ENCODE measurements at regions not wholly inside any gene's neighbourhood (a gene's known extent, or its start where the extent isn't known, plus 50 kb on each side); places are given as distances from the start of the nearest gene placed in this dataset.

DNA sequence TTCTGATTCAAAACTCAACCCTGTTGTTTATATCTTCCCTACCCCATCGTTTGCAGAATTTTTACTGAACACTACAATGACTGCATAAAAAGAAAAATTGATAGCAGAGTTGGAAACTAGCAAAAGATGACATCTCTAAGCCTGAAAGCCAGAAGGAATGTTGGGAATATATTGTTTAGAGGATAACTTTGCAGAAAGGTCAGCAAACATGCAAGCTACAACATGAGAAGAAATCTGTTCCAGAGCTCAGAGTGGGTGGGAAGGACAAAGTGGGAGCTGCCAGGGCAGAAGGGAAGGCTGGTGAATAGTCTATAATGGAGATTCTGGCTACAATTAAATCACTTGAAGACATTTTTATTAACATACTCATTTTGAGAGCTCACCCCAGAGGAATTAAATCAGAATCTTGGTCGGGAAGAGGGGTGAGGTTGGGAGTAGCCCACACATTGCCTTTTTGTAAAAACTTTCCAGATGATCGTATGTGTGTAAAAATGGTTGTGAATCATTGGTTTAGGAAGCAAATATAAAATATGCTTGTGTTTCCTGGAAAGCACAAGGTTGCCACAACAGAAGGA is 574.8 kb downstream of the FLRT2 start:
- H3K4me1 ChIP-seq (ENCODE audit: control insufficient read depth, insufficient read depth, low read length, poor library complexity, severe bottlenecking): no peaks in the 10 kb centered on the region
- H3K4me3 ChIP-seq (ENCODE audit: extremely low read depth, insufficient read depth, low read length, poor library complexity, severe bottlenecking): no peak overlapping the region
- WGBS, 2 experiments (ENCODE audit: insufficient coverage in 2 of 2): 72 to 100% methylated on average over 1 to 2 of the region's 3 CpGs
- H3K36me3 ChIP-seq (ENCODE audit: control insufficient read depth, insufficient read depth, low read length): no peaks in the 10 kb centered on the region
- no peak overlapping the region for H3K27ac ChIP-seq (ENCODE audit: low read depth, low read length, severe bottlenecking)
- H3K9me3 ChIP-seq (ENCODE audit: control insufficient read depth, low read length): no peaks in the 10 kb centered on the region

DNA sequence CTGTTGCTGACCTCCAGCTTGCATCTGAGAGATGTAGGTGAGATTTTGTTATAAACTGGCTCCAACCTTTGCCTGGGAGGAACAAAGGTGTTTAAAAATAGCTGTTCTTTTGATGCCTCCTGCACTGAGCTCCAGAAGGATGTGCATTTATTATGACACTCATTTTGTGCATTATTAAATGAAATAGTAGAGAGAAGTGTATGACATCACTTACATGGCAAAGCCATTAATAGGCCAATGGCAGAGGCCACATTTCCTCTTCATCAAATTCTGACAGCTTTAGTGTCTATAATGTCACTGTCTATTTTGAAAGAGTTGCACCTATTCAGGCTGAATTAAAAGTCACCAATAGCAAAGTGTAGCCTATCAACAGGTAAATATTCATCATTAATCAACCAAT is 564.6 kb downstream of the FLRT2 start:
- Histone ChIP-seq H3K27ac (ENCODE audit: low read depth, low read length, severe bottlenecking) (no peak overlapping the region), H3K9me3 (ENCODE audit: control insufficient read depth, low read length) (no peaks in the 10 kb centered on the region), H3K4me1 (ENCODE audit: control insufficient read depth, insufficient read depth, low read length, poor library complexity, severe bottlenecking) (no peaks in the 10 kb centered on the region), H3K36me3 (ENCODE audit: control insufficient read depth, insufficient read depth, low read length) (no peaks in the 10 kb centered on the region), H3K4me3 (ENCODE audit: extremely low read depth, insufficient read depth, low read length, poor library complexity, severe bottlenecking) (no peak overlapping the region)

DNA sequence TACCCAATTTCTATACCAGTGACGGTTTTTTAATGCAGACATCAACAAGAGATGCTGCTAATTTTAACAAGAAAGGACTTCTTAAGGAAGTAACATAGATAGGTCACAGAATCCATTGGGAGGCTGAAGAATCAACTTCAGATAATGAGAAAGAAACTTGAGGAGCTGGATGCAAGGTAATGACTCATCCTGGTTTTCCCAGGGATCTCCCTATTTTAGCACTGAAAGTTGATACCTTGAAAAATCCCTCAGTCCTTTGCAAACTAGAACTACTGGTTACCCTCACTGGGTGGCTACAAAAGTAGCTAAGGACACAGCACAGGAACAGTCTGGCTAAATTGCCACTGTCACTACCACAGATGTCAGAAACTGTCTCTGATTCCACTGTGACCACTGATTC is 561.9 kb downstream of the FLRT2 start:
- no peaks in the 10 kb centered on the region for H3K9me3 ChIP-seq (ENCODE audit: control insufficient read depth, low read length)
- H3K27ac ChIP-seq (ENCODE audit: low read depth, low read length, severe bottlenecking): no peak overlapping the region
- H3K4me1 ChIP-seq (ENCODE audit: control insufficient read depth, insufficient read depth, low read length, poor library complexity, severe bottlenecking): no peaks in the 10 kb centered on the region
- no peak overlapping the region for H3K4me3 ChIP-seq (ENCODE audit: extremely low read depth, insufficient read depth, low read length, poor library complexity, severe bottlenecking)
- no peaks in the 10 kb centered on the region for H3K36me3 ChIP-seq (ENCODE audit: control insufficient read depth, insufficient read depth, low read length)
- 71% methylated on average over 1 of the region's 1 CpG; no CpG with 5 or more reads in 1 of the 2 experiments for WGBS, 2 experiments (ENCODE audit: insufficient coverage in 2 of 2)

DNA sequence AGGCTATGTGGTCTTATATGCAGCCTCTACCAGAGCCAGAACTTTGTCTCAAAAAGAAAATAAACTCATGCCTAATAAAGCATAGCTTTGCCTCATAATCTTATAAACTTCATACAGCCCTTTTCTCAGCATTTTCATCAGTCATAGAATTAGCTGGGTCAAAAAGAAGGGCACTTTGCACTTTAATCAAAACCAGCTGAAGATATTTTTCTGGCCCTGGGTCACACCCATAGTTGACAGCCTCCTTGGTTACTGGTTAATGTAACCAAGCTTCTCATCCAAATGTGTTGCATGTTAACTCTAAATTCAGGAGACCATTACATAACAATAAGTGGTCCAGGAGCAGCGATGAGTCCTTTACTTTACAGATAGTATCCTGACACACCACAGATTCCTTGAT is 558.2 kb downstream of the FLRT2 start:
- Histone ChIP-seq H3K4me1 (ENCODE audit: control insufficient read depth, insufficient read depth, low read length, poor library complexity, severe bottlenecking) (no peaks in the 10 kb centered on the region), H3K36me3 (ENCODE audit: control insufficient read depth, insufficient read depth, low read length) (no peaks in the 10 kb centered on the region), H3K9me3 (ENCODE audit: control insufficient read depth, low read length) (no peaks in the 10 kb centered on the region), H3K27ac (ENCODE audit: low read depth, low read length, severe bottlenecking) (no peak overlapping the region), H3K4me3 (ENCODE audit: extremely low read depth, insufficient read depth, low read length, poor library complexity, severe bottlenecking) (no peak overlapping the region)
- WGBS, 2 experiments (ENCODE audit: insufficient coverage in 2 of 2): 67 to 90% methylated on average over 1 of the region's 1 CpG

DNA sequence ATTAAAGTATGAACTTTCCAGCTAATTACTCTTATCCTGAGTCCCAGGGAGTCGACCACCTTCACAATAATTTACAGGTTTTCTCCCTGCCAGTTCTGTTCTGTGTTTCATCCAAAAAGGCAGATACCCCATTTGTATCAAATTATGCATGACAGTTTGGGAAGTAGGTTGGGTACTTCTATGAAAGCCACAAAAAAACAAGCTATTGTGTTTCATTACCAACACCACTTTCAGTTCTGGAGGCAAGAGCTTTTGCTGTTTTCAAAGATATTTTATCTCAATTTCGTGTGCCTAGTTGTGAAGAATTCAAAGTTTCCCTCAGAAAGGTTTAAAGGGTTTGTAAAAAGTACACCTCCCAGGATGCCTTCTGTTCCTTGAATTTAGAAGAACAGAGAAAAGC is 557.4 kb downstream of the FLRT2 start:
- no peak overlapping the region for H3K4me3 ChIP-seq (ENCODE audit: extremely low read depth, insufficient read depth, low read length, poor library complexity, severe bottlenecking)
- H3K4me1 ChIP-seq (ENCODE audit: control insufficient read depth, insufficient read depth, low read length, poor library complexity, severe bottlenecking): no peaks in the 10 kb centered on the region
- H3K9me3 ChIP-seq (ENCODE audit: control insufficient read depth, low read length): no peaks in the 10 kb centered on the region
- H3K27ac ChIP-seq (ENCODE audit: low read depth, low read length, severe bottlenecking): no peak overlapping the region
- 60% methylated on average over 1 of the region's 2 CpGs; no CpG with 5 or more reads in 1 of the 2 experiments for WGBS, 2 experiments (ENCODE audit: insufficient coverage in 2 of 2)
- H3K36me3 ChIP-seq (ENCODE audit: control insufficient read depth, insufficient read depth, low read length): no peaks in the 10 kb centered on the region

DNA sequence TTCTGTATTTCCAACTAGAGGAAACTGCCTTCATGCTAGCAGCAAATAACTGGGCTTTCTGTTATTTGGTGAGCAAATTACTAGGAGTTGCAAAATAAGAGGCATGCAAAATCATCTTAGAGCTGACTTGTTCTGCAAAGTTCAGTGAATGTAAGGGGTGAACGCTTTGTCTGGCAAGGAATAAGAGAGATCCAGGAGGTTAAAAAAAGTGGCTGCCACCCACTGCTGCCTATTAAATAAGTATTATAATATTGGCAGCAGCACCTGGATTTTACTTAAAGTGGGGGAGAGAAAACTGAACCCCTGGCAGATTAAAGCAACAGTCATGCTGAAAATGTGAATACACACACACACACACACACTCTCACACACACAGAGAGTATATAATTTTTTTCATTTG is 557.0 kb downstream of the FLRT2 start:
- H3K4me1 ChIP-seq (ENCODE audit: control insufficient read depth, insufficient read depth, low read length, poor library complexity, severe bottlenecking): no peaks in the 10 kb centered on the region
- H3K36me3 ChIP-seq (ENCODE audit: control insufficient read depth, insufficient read depth, low read length): no peaks in the 10 kb centered on the region
- no peaks in the 10 kb centered on the region for H3K9me3 ChIP-seq (ENCODE audit: control insufficient read depth, low read length)
- no peak overlapping the region for H3K27ac ChIP-seq (ENCODE audit: low read depth, low read length, severe bottlenecking)
- H3K4me3 ChIP-seq (ENCODE audit: extremely low read depth, insufficient read depth, low read length, poor library complexity, severe bottlenecking): no peak overlapping the region
- WGBS, 2 experiments (ENCODE audit: insufficient coverage in 2 of 2): 100% methylated on average over 1 of the region's 1 CpG

DNA sequence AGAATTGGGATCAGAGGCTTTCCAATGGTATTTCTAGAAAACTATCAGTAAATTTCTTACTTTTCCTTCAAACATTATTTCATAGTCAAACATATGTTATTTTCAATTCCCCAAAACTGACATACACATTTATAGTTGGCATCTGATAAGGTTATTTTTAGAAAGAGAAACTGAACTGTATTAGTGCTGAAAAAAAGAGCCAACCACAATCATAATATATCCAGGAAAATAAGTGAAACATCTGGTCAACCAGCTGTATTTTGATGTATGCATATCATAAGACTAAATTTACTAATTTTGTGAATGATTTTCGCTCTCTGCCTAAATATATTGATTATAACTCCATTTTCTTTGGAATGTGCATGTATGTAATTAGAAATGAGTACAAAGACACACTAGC is 554.2 kb downstream of the FLRT2 start:
- Histone ChIP-seq H3K4me3 (ENCODE audit: extremely low read depth, insufficient read depth, low read length, poor library complexity, severe bottlenecking) (no peak overlapping the region), H3K27ac (ENCODE audit: low read depth, low read length, severe bottlenecking) (no peak overlapping the region), H3K36me3 (ENCODE audit: control insufficient read depth, insufficient read depth, low read length) (no peaks in the 10 kb centered on the region), H3K4me1 (ENCODE audit: control insufficient read depth, insufficient read depth, low read length, poor library complexity, severe bottlenecking) (no peaks in the 10 kb centered on the region), H3K9me3 (ENCODE audit: control insufficient read depth, low read length) (no peaks in the 10 kb centered on the region)
- WGBS, 2 experiments (ENCODE audit: insufficient coverage in 2 of 2): no CpG with 5 or more reads among the region's 1 CpG

DNA sequence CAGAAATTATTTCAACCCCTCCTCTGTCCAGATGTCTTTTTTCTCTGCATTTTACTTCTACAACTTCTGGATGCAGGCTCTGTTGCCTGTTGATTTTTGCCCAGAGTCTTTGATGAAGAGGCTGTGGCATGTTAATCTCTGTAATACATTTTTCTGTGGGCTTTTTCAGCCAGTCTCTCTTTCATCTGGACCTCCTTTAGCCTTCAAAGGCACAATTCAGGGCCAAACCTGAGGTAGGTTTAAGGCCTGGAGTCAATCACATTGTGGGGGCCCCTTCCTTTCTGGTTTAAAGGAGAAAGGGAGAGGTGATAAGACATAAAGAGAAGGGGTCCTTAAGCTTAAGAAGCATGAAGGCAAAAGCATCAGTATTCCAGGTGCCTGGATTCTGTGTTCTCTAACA is 553.7 kb downstream of the FLRT2 start:
- H3K36me3 ChIP-seq (ENCODE audit: control insufficient read depth, insufficient read depth, low read length): no peaks in the 10 kb centered on the region
- H3K27ac ChIP-seq (ENCODE audit: low read depth, low read length, severe bottlenecking): no peak overlapping the region
- no peaks in the 10 kb centered on the region for H3K9me3 ChIP-seq (ENCODE audit: control insufficient read depth, low read length)
- no peak overlapping the region for H3K4me3 ChIP-seq (ENCODE audit: extremely low read depth, insufficient read depth, low read length, poor library complexity, severe bottlenecking)
- H3K4me1 ChIP-seq (ENCODE audit: control insufficient read depth, insufficient read depth, low read length, poor library complexity, severe bottlenecking): no peaks in the 10 kb centered on the region

DNA sequence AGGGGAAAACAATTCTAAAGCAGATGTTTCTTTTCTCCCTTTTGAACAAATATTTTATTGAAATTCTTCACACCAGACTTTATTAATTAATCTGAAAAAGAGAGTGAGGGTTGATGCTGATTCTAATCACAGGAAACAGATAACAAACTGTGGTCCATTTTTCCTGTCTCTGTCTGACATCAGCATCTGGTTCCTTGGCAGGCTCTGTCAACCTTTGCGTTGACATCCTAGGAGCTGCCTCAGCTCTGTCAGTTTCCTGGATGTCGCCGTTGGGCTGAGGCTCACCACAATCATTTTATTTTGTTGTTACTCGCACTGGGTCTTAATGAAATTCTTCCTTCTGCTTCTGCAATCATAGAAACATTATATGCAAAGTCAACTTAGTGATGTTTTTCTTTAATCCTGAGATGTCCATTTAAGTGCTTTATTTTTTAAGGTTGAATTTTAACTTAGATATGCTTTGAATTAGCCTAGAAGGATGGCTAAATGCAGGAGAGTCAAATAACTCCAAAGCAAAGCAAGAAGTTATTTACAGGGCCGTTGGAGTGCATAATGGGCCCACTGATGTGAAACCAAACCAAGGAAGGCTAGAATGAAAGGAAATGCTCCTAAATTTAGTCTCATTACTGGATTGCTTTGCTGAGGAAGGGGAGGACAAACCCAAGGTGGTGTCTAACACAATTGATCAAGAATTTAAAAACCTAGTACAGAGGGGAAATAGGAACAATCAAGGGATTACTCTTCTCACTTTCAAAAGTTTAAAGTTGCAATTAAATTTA is 542.4 kb downstream of the FLRT2 start:
- 82 to 84% methylated on average over 4 of the region's 5 CpGs for WGBS, 2 experiments (ENCODE audit: insufficient coverage in 2 of 2)
- H3K36me3 ChIP-seq (ENCODE audit: control insufficient read depth, insufficient read depth, low read length): no peaks in the 10 kb centered on the region
- peak overlapping the region; percentile 23 for H3K27ac ChIP-seq (ENCODE audit: low read depth, low read length, severe bottlenecking)
- no peaks in the 10 kb centered on the region for H3K9me3 ChIP-seq (ENCODE audit: control insufficient read depth, low read length)
- H3K4me1 ChIP-seq (ENCODE audit: control insufficient read depth, insufficient read depth, low read length, poor library complexity, severe bottlenecking): no peaks in the 10 kb centered on the region
- H3K4me3 ChIP-seq (ENCODE audit: extremely low read depth, insufficient read depth, low read length, poor library complexity, severe bottlenecking): no peak overlapping the region

DNA sequence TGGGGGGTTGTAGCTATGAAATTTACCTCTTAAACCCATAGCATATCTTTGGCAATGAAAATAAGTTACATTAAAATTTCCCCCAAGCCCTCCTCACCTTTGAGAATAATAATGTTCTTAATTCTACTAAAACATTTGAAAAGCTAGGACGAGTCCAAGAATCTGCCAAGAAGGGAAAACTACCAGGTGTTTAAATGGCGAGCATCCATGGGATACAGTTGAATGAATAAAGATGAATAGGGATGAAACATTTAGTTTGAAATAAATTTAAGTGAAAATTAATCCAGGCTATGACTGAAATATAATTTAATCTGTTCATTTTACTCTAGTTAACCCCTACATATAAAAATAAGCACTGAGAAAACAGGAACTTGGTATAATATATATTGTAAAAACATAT is 536.7 kb downstream of the FLRT2 start:
- H3K27ac ChIP-seq (ENCODE audit: low read depth, low read length, severe bottlenecking): no peak overlapping the region
- no CpG with 5 or more reads among the region's 2 CpGs for WGBS, 2 experiments (ENCODE audit: insufficient coverage in 2 of 2)
- H3K4me1 ChIP-seq (ENCODE audit: control insufficient read depth, insufficient read depth, low read length, poor library complexity, severe bottlenecking): no peaks in the 10 kb centered on the region
- no peak overlapping the region for H3K4me3 ChIP-seq (ENCODE audit: extremely low read depth, insufficient read depth, low read length, poor library complexity, severe bottlenecking)
- H3K36me3 ChIP-seq (ENCODE audit: control insufficient read depth, insufficient read depth, low read length): no peaks in the 10 kb centered on the region
- H3K9me3 ChIP-seq (ENCODE audit: control insufficient read depth, low read length): no peaks in the 10 kb centered on the region

DNA sequence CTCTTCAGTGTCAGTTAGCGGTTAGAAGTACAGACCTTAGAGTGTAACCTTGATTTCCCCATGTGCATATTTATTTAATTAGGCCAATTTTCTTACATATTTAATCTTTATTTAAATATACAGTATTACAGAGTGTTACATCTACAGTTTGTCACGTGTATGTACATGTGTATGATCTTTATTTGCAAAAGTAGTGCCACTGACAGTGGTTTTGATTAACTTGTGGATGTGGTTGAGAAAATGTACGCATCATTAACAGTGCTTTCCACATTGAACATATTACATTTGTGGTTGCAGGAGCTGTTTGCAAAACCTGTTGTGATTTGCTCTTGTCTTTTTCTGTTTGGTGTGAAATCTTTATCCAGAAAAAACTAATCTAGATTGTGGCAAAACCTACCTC is 535.5 kb downstream of the FLRT2 start:
- Histone ChIP-seq H3K4me1 (ENCODE audit: control insufficient read depth, insufficient read depth, low read length, poor library complexity, severe bottlenecking) (no peaks in the 10 kb centered on the region), H3K27ac (ENCODE audit: low read depth, low read length, severe bottlenecking) (no peak overlapping the region), H3K9me3 (ENCODE audit: control insufficient read depth, low read length) (no peaks in the 10 kb centered on the region), H3K36me3 (ENCODE audit: control insufficient read depth, insufficient read depth, low read length) (no peaks in the 10 kb centered on the region), H3K4me3 (ENCODE audit: extremely low read depth, insufficient read depth, low read length, poor library complexity, severe bottlenecking) (no peak overlapping the region)
- WGBS, 2 experiments (ENCODE audit: insufficient coverage in 2 of 2): no CpG with 5 or more reads among the region's 3 CpGs
